HG03139 (cell line): ENCODE measurements at regions not wholly inside any gene's neighbourhood (a gene's known extent, or its start where the extent isn't known, plus 50 kb on each side); places are given as distances from the start of the nearest gene placed in this dataset.

Experiments
- ATAC-seq: cut with Tn5 transposase; IDR thresholded peaks from one replicate; pipeline ENCODE4 v1.9.1; 2021; ENCODE audit not compliant: unreplicated experiment

DNA sequence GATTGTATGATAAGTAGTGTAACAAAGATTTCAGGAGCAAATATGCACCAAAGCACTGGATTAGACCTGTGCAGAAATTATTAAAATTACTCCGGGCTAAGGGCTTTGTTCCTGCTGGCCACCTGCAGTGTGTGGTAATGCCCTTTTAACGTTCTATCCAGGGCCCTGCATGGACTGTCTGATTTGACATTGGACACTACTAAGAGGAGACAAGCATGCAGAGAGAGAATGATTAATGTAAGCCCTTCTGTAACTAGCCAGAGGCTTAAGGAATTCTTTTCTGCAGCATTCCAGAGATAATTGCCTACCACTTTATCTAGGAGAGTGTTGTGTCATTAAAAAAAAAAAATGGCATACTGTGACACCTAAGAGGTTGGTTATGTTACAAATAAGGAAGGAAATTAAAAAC, 117.0 kb downstream of the PCDH7 start:
- no peak for ATAC-seq

DNA sequence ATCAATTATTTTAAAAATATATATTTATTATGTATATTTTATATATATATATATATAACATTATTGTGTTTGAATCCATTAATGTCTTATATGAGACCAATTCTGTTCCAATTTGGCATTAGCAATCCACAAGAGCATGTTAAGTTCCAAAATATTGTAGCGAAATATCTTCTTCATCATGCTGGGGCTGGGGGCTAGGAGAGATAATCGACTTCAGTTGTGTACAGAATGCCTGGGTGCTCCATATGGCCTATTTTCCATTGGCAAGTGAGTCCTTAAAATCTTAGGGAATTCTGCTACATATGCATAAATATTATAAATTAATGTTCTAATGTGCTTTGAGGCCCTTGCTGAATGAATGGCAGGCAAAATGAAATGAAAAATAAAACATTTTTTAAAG, 117.7 kb downstream of the PCDH7 start:
- ATAC-seq: no peak

DNA sequence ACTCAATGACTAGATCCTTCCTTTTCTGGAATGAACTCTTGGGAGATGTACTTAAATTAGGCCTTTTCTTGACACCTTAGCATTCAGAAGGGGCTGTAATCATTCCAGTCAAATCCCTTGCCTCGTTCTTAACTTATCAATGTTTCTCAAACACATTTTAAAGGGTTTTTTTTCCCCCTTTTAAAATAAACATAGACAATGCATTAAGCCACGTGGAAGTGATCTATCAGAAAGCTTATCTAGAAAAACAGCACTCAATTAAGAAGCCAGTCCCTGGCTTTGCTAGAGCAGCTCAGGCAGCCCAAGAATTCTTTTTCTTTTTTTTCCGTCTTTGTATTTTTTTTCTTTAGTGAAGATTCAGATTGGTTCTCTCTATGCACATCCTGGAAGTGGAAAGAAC, 118.2 kb downstream of the PCDH7 start:
- no peak for ATAC-seq

- no peak for ATAC-seq
These were observed 119.7 kb downstream of the PCDH7 start for GRCh38 chr4:30839583-30840520.

DNA sequence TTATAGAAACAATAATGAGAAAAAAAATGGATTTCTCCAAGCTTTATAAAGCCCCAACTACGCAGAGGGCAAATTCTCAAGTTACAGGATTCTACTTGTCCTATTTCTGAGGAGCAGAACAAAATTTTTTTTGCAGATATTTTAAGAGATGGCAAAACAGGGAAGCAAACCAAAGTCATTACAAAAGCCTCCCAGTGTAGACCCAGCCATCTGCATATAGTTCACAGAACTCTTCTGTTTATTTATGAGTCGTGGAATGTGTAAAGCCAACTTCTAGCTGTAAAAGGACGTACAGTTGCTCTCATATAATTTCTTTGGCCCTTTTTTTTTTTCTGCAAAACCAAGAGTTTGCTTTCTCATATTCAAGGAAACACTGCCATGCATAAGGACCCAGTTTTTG, 120.4 kb downstream of the PCDH7 start:
- no peak for ATAC-seq

GRCh38 chr4:30842142-30842541, 122.0 kb downstream of the PCDH7 start:
- ATAC-seq: no peak

DNA sequence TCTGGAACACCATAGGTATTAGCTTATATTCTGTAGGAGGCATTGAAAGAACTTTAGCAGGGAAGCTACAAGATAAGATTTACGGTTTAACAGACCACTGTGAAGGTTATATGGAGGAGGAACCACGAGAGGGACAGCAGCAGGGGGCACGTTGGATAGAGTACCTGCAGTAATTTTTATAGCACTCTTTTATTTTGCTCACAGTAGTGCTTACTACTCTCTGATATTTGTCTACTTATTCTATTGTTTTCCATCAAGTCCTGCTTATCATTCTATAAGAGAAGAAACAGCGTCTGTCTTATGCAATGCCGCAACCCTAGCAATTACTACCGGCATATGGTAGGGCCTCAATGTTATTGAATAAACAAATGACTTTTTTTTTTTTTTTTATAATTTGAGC, 122.5 kb downstream of the PCDH7 start:
- ATAC-seq: no peak

- no peak for ATAC-seq
These were observed 124.9 kb downstream of the PCDH7 start for GRCh38 chr4:30844861-30845582.

DNA sequence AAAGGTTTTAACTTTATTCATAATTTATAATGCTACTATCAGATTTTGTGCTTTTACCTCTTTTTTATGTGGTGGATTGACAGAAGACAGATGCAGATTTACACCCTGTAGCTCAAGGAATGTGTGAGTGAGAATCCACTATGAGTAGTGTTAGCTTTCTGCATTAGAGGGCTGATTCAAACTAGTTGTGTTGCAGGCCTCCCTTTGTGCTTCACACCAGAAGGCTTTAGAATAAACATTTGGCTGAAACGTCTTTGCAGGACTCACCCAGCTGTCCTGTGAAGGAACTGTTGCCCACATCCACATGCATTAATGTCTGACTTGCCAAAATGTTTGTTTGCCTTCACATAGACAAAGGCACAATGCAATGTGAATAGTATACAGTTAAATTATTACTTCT, 127.0 kb downstream of the PCDH7 start:
- no peak for ATAC-seq

DNA sequence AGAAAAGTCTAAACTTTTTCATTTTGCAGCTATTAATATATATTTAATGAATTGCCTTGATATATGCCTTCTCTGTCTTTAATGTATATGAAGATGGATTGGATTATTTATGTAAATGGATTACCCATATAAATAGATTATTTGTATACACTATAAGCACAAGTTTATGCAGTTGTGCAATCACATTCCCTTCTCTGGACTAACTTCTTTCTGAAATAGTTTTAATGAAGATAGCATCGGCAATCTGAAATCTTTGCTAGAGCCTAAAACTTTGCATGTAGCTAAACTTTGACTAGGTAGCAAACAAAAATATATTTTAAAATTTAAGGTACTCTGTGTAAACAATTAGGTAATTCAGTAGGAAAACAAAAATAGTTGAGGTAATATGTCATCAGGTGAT, 127.8 kb downstream of the PCDH7 start:
- ATAC-seq: no peak

DNA sequence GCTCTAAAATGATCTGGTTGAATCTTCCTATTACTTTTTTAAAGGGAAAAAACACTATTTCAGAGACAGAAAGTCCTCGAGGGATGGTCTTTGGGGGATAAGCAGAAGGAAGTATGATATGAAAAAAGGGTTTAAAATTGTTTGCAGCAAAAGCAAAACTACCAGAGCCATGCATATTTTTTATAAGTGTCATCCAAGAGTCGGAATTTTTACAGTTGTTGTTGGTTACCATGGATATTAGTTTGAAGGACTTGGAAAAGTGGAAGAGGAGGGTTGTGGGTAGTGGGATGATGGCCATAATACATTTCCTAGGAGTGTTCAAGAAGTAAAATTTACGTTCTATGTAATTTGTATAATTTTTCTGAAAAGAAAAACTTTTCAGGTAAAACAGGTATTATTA, 134.4 kb downstream of the PCDH7 start:
- ATAC-seq: no peak

- no peak for ATAC-seq
These were observed 135.1 kb downstream of the PCDH7 start for GRCh38 chr4:30855232-30855631.

DNA sequence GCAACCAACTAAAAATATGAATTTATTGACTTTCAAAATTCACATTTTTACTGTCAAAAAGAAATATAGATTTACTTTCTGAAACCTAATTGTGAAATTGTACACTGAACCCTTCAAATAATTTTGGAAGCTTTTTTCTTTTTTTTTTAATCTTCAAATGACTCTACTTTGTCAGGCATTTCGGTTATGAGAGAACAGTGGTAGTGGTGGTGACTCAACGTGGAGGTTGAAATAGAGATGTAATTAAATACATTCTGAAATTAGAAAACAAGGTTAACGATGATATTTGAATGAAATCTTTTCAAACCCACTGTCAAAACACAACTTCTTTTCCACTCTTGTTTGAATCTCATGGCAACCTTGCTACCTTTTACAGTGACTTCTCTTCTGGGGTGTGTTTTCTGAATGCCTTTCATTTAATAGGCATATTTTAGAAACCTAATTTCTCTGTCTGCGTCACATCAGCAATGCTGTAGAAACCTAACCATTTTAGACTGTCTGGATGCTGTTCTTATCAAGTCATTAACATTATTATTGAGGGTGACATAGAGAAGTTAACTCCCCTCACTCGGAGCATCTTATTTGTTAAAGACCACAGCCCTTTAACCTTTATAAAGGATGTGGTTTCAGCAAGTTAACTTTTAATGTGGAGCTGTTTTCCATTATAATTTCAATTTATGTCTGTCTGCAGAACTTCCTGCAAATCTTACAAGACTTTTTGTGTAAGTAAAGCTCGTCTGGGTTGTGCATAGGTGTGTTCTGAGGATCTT, 136.8 kb downstream of the PCDH7 start:
- no peak for ATAC-seq

DNA sequence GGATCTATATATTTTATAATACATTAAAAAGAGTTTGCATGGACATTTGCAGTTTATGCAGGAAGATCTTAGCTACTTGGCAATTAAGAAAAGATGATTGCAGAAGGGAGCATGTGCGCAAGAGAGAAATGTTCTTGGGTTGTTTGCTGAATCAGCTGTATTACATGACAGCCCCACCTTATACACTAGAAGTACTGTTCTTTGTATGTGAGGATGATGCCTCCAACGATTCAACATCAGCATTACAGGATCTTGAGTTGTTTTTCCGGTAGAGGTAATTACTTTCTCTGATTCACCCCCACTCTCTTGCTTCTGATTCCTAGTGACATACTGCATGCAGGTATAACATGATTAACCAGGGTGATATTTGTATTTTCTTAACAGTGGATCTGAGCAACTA, 140.8 kb downstream of the PCDH7 start:
- no peak for ATAC-seq

- no peak for ATAC-seq
These were observed 142.0 kb downstream of the PCDH7 start for GRCh38 chr4:30862196-30862595.

- ATAC-seq: no peak
These were observed 142.9 kb downstream of the PCDH7 start for GRCh38 chr4:30863021-30863420.

- ATAC-seq: no peak
These were observed 145.5 kb downstream of the PCDH7 start for GRCh38 chr4:30865691-30866090.

DNA sequence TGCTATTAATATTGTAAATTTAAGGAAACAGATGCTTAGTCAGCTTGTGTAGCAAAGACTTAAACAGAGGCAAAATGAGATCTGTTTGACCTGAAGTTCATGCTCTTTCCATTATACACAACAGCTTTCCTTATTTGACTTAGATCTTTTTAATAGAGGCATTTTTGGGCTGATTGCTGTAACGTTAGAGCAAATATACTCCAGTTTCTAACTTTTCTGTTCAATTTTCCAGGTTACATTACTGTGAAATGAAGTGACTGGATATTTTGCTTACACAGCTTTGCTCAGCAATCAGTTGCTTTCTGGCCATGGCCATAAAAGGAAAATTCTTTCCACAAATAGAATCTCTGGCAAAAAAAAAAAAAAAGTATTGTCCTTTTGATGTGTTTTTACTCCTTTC, 146.2 kb downstream of the PCDH7 start:
- no peak for ATAC-seq

GRCh38 chr4:30866907-30867306, 146.7 kb downstream of the PCDH7 start:
- ATAC-seq: no peak

- no peak for ATAC-seq
These were observed 147.3 kb downstream of the PCDH7 start for GRCh38 chr4:30867427-30867826.

- ATAC-seq: no peak
These were observed 148.1 kb downstream of the PCDH7 start for GRCh38 chr4:30868111-30868895.
